ENCODE measurements at regions not wholly inside any gene's neighbourhood (a gene's known extent, or its start where the extent isn't known, plus 50 kb on each side); places are given as distances from the start of the nearest gene placed in this dataset.

- no peak overlapping the region for H2AFZ ChIP-seq (ENCODE audit: low read depth, low read length)
- no peaks in the 10 kb centered on the region for H3K36me3 ChIP-seq (ENCODE audit: control insufficient read depth in 2 of 2, extremely low read depth in 1 of 2, insufficient read depth in 2 of 2, low read length in 2 of 2)
- H4K20me1 ChIP-seq (replicated peaks; ENCODE audit: control insufficient read depth, extremely low read depth, insufficient read depth, low read length), result no peaks in the 10 kb centered on the region
- POLR2A ChIA-PET, result no interaction called here
- no peak for FAIRE-seq
- no peak for DNase-seq (ENCODE audit: low read depth, low spot score)
- H3K4me3 ChIP-seq (replicated peaks in 1 of 3; ENCODE audit: insufficient read depth in 1 of 3, low read depth in 1 of 3, low read length in 3 of 3), result no peak overlapping the region
- no peaks in the 10 kb centered on the region for H3K4me1 ChIP-seq (ENCODE audit: control insufficient read depth, extremely low read depth, insufficient read depth, low read length)
- peaks cover 2% of the 10 kb centered on the region for H3K9me3 ChIP-seq (replicated peaks; ENCODE audit: control insufficient read depth, insufficient read depth, low read length)
- no peak overlapping the region for H3K9ac ChIP-seq (replicated peaks; ENCODE audit: extremely low read depth, insufficient read depth, low read length)
- H3K27me3 ChIP-seq (ENCODE audit: control insufficient read depth in 2 of 2, insufficient read depth in 2 of 2, low read length in 2 of 2), result no peaks in the 10 kb centered on the region
- BruUV-seq (replicated peaks), result no TSS peak
- no peaks in the 10 kb centered on the region for H3K79me2 ChIP-seq (ENCODE audit: control insufficient read depth, insufficient read depth, low read length)
- dilution Hi-C loops (cut with MboI; ENCODE audit: extremely low pct_ligation_motif_present, low sequenced_read_pairs) (no loop called here), intact Hi-C loops (cut with micrococcal nuclease) (no loop called here)
- H3K27ac ChIP-seq (ENCODE audit: insufficient read depth, low read depth, low read length), result no peak overlapping the region
- CTCF ChIA-PET, result no interaction called here
- no peak overlapping the region for H3K4me2 ChIP-seq (ENCODE audit: insufficient read depth, low read length)
- no peak for TF ChIP-seq EZH2 (IDR thresholded peaks at IDR 0.05; ENCODE audit: borderline replicate concordance, low read depth, low read length, severe bottlenecking)
- TF ChIP-seq, protein P1, sequence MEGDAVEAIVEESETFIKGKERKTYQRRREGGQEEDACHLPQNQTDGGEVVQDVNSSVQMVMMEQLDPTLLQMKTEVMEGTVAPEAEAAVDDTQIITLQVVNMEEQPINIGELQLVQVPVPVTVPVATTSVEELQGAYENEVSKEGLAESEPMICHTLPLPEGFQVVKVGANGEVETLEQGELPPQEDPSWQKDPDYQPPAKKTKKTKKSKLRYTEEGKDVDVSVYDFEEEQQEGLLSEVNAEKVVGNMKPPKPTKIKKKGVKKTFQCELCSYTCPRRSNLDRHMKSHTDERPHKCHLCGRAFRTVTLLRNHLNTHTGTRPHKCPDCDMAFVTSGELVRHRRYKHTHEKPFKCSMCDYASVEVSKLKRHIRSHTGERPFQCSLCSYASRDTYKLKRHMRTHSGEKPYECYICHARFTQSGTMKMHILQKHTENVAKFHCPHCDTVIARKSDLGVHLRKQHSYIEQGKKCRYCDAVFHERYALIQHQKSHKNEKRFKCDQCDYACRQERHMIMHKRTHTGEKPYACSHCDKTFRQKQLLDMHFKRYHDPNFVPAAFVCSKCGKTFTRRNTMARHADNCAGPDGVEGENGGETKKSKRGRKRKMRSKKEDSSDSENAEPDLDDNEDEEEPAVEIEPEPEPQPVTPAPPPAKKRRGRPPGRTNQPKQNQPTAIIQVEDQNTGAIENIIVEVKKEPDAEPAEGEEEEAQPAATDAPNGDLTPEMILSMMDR (IDR thresholded peaks at IDR 0.05; ENCODE audit: extremely low read depth in 1 of 2, insufficient read depth in 1 of 2, low read depth in 1 of 2, low read length in 2 of 2), result no peak
- TF ChIP-seq POLR2A (IDR thresholded peaks at IDR 0.05; ENCODE audit: low read depth, low read length), result no peak
- TF ChIP-seq MYC (IDR thresholded peaks at IDR 0.05; ENCODE audit: low read depth, low read length), result no peak
- TF ChIP-seq GATA2 (IDR thresholded peaks at IDR 0.05; ENCODE audit: insufficient read depth, insufficient read length, low read depth, low read length), result no peak
- H3K9me1 ChIP-seq (replicated peaks; ENCODE audit: control insufficient read depth, extremely low read depth, insufficient read depth, low read length), result no peaks in the 10 kb centered on the region
These were observed 524.3 kb upstream of the GALNTL6 start for GRCh38 chr4:171288816-171289432.

- POLR2A ChIA-PET, result no interaction called here
- H3K36me3 ChIP-seq (ENCODE audit: control insufficient read depth in 2 of 2, extremely low read depth in 1 of 2, insufficient read depth in 2 of 2, low read length in 2 of 2), result no peaks in the 10 kb centered on the region
- H3K9me3 ChIP-seq (replicated peaks; ENCODE audit: control insufficient read depth, insufficient read depth, low read length), result peaks cover 7% of the 10 kb centered on the region
- TF ChIP-seq GATA2 (IDR thresholded peaks at IDR 0.05; ENCODE audit: insufficient read depth, insufficient read length, low read depth, low read length) (no peak), MYC (IDR thresholded peaks at IDR 0.05; ENCODE audit: low read depth, low read length) (no peak), FOS (IDR thresholded peaks at IDR 0.05; ENCODE audit: borderline replicate concordance, insufficient read depth, low read length) (no peak)
- no peak overlapping the region for H3K9ac ChIP-seq (replicated peaks; ENCODE audit: extremely low read depth, insufficient read depth, low read length)
- no peak overlapping the region for H3K27ac ChIP-seq (ENCODE audit: insufficient read depth, low read depth, low read length)
- CTCF ChIA-PET, result no interaction called here
- dilution Hi-C loops (cut with MboI; ENCODE audit: extremely low pct_ligation_motif_present, low sequenced_read_pairs), result no loop called here
- no peaks in the 10 kb centered on the region for H3K79me2 ChIP-seq (ENCODE audit: control insufficient read depth, insufficient read depth, low read length)
- no peak overlapping the region for H3K4me2 ChIP-seq (ENCODE audit: insufficient read depth, low read length)
- H3K9me1 ChIP-seq (replicated peaks; ENCODE audit: control insufficient read depth, extremely low read depth, insufficient read depth, low read length), result no peaks in the 10 kb centered on the region
- H3K27me3 ChIP-seq (ENCODE audit: control insufficient read depth in 2 of 2, insufficient read depth in 2 of 2, low read length in 2 of 2), result no peaks in the 10 kb centered on the region
- no peak for DNase-seq (ENCODE audit: low read depth, low spot score)
- H3K4me1 ChIP-seq (ENCODE audit: control insufficient read depth, extremely low read depth, insufficient read depth, low read length), result no peaks in the 10 kb centered on the region
- no TSS peak for BruUV-seq (replicated peaks)
- H4K20me1 ChIP-seq (replicated peaks; ENCODE audit: control insufficient read depth, extremely low read depth, insufficient read depth, low read length), result no peaks in the 10 kb centered on the region
- no peak overlapping the region for H3K4me3 ChIP-seq (replicated peaks in 1 of 3; ENCODE audit: insufficient read depth in 1 of 3, low read depth in 1 of 3, low read length in 3 of 3)
- no peak for FAIRE-seq
- H2AFZ ChIP-seq (ENCODE audit: low read depth, low read length), result no peak overlapping the region
- intact Hi-C loops (cut with micrococcal nuclease), result no loop called here
These were observed 531.8 kb upstream of the GALNTL6 start for GRCh38 chr4:171281359-171281758.
